ENCODE measurements at regions not wholly inside any gene's neighbourhood (a gene's known extent, or its start where the extent isn't known, plus 50 kb on each side); places are given as distances from the start of the nearest gene placed in this dataset.

DNA sequence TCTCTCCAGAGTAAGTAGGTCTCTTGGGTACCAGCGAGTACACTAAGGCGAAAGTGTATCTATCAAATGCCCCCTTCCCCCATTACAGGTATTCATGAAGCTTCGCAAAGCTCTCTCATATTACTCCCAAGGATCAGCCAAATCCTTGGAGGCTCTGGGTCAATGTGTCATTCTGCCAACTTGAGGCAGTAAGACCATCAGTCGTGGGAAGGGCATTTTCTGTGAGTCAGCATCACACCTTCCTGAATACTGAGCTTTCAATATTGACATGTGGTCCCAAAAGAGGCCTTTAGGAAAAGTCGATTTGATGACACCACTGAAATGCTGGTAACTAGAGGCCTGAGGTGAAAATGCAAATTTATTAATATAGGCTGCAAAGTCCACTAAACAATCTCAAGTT is 323.9 kb downstream of the LRIG3 start:
- Mint-ChIP-seq H3K4me1 (ENCODE audit: low read depth, unreplicated experiment) (no peaks in the 10 kb centered on the region), H3K4me3 (ENCODE audit: unreplicated experiment) (no peak overlapping the region), H3K36me3 (ENCODE audit: insufficient read depth, unreplicated experiment) (no peaks in the 10 kb centered on the region), H3K27me3 (ENCODE audit: insufficient read depth, unreplicated experiment) (no peaks in the 10 kb centered on the region), H3K27ac (ENCODE audit: unreplicated experiment) (no peak overlapping the region), H3K9me3 (ENCODE audit: unreplicated experiment) (no peaks in the 10 kb centered on the region)
- no peak overlapping the region for H3K4me3 ChIP-seq (ENCODE audit: low read depth, low read length)
- DNase-seq = no peak
- BruUV-seq (replicated peaks) = no TSS peak
- CTCF ChIA-PET = no interaction called here
- intact Hi-C loops (cut with micrococcal nuclease; ENCODE audit: unreplicated experiment) = no loop called here
- no peaks in the 10 kb centered on the region for H3K27me3 ChIP-seq (replicated peaks; ENCODE audit: control insufficient read depth, insufficient read depth, low read length)
- H3K4me1 ChIP-seq = no peaks in the 10 kb centered on the region
- no peaks in the 10 kb centered on the region for H3K36me3 ChIP-seq (ENCODE audit: control insufficient read depth, insufficient read depth, low read length)
- TF ChIP-seq, protein P1, sequence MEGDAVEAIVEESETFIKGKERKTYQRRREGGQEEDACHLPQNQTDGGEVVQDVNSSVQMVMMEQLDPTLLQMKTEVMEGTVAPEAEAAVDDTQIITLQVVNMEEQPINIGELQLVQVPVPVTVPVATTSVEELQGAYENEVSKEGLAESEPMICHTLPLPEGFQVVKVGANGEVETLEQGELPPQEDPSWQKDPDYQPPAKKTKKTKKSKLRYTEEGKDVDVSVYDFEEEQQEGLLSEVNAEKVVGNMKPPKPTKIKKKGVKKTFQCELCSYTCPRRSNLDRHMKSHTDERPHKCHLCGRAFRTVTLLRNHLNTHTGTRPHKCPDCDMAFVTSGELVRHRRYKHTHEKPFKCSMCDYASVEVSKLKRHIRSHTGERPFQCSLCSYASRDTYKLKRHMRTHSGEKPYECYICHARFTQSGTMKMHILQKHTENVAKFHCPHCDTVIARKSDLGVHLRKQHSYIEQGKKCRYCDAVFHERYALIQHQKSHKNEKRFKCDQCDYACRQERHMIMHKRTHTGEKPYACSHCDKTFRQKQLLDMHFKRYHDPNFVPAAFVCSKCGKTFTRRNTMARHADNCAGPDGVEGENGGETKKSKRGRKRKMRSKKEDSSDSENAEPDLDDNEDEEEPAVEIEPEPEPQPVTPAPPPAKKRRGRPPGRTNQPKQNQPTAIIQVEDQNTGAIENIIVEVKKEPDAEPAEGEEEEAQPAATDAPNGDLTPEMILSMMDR (IDR thresholded peaks at IDR 0.05; ENCODE audit: insufficient read depth in 1 of 2, low read depth in 1 of 2, low read length in 1 of 2, severe bottlenecking in 1 of 2, unreplicated experiment in 1 of 2) = no peak
- H3K9me3 ChIP-seq = no peaks in the 10 kb centered on the region; the same call in 1 of the 2 replicates
- POLR2A ChIA-PET = no interaction called here

DNA sequence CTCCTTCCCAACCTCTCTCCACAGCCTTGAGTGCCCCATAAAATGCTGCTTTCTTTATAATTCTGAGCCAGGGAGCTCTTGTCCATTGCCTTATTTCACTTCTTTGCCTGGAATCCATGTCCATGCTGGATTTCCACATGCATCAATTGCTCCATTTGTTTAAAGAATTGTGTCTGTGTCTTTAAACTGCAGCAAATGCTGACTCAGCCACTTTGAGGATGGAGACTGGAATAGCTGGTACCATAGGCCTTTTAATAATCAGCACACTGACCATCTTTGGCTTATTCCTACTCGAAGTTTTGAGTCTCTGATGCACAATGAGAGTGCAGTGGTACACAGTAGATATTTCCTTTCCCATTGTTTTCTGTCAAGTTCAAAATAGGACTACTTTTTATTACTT is 318.8 kb downstream of the LRIG3 start:
- no peak for DNase-seq
- no peaks in the 10 kb centered on the region for H3K36me3 ChIP-seq (ENCODE audit: control insufficient read depth, insufficient read depth, low read length)
- no peak overlapping the region for H3K27ac Mint-ChIP-seq (ENCODE audit: unreplicated experiment)
- TF ChIP-seq, protein P1 (IDR thresholded peaks at IDR 0.05; ENCODE audit: insufficient read depth in 1 of 2, low read depth in 1 of 2, low read length in 1 of 2, severe bottlenecking in 1 of 2, unreplicated experiment in 1 of 2) = no peak
- intact Hi-C loops (cut with micrococcal nuclease; ENCODE audit: unreplicated experiment) = no loop called here
- no peaks in the 10 kb centered on the region for H3K9me3 ChIP-seq
- no peaks in the 10 kb centered on the region for H3K27me3 ChIP-seq (replicated peaks; ENCODE audit: control insufficient read depth, insufficient read depth, low read length)
- no peak overlapping the region for H3K4me3 Mint-ChIP-seq (ENCODE audit: unreplicated experiment)
- CTCF ChIA-PET = no interaction called here
- no peaks in the 10 kb centered on the region for H3K4me1 ChIP-seq
- no peaks in the 10 kb centered on the region for H3K27me3 Mint-ChIP-seq (ENCODE audit: insufficient read depth, unreplicated experiment)
- H3K4me3 ChIP-seq (ENCODE audit: low read depth, low read length) = no peak overlapping the region
- H3K9me3 Mint-ChIP-seq (ENCODE audit: unreplicated experiment) = no peaks in the 10 kb centered on the region
- BruUV-seq (replicated peaks) = no TSS peak
- H3K36me3 Mint-ChIP-seq (ENCODE audit: insufficient read depth, unreplicated experiment) = no peaks in the 10 kb centered on the region
- POLR2A ChIA-PET = no interaction called here
- H3K4me1 Mint-ChIP-seq (ENCODE audit: low read depth, unreplicated experiment) = no peaks in the 10 kb centered on the region

DNA sequence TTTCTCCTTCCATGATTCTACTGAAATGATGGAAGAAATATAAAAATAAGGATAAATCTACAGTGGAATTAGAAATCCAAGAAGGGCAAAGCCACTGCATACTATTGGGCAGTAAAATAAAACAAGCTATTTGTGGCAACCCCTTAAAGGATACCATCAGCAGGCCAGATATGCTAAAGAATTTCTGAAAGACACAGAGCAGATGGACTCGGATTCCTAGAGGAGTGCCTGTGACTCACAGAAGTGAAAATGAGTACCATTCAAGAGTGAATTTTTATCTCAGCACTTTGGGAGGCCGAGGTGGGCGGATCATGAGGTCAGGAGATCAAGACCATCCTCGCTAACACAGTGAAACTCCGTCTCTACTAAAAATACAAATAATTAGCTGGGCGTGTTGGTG is 318.1 kb downstream of the LRIG3 start:
- POLR2A ChIA-PET = no interaction called here

More for the DNA sequence above, 318.1 kb downstream of the LRIG3 start:
- no peaks in the 10 kb centered on the region for H3K36me3 Mint-ChIP-seq (ENCODE audit: insufficient read depth, unreplicated experiment)
- CTCF ChIA-PET = no interaction called here
- no peaks in the 10 kb centered on the region for H3K9me3 ChIP-seq
- intact Hi-C loops (cut with micrococcal nuclease; ENCODE audit: unreplicated experiment) = no loop called here
- no peaks in the 10 kb centered on the region for H3K27me3 ChIP-seq (replicated peaks; ENCODE audit: control insufficient read depth, insufficient read depth, low read length)
- H3K4me3 ChIP-seq (ENCODE audit: low read depth, low read length) = no peak overlapping the region
- no peaks in the 10 kb centered on the region for H3K4me1 ChIP-seq
- no peaks in the 10 kb centered on the region for H3K4me1 Mint-ChIP-seq (ENCODE audit: low read depth, unreplicated experiment)
- DNase-seq = no peak
- TF ChIP-seq, protein P1 (IDR thresholded peaks at IDR 0.05; ENCODE audit: insufficient read depth in 1 of 2, low read depth in 1 of 2, low read length in 1 of 2, severe bottlenecking in 1 of 2, unreplicated experiment in 1 of 2) = no peak
- H3K27me3 Mint-ChIP-seq (ENCODE audit: insufficient read depth, unreplicated experiment) = no peaks in the 10 kb centered on the region
- H3K9me3 Mint-ChIP-seq (ENCODE audit: unreplicated experiment) = no peaks in the 10 kb centered on the region
- H3K4me3 Mint-ChIP-seq (ENCODE audit: unreplicated experiment) = no peak overlapping the region
- no peaks in the 10 kb centered on the region for H3K36me3 ChIP-seq (ENCODE audit: control insufficient read depth, insufficient read depth, low read length)
- H3K27ac Mint-ChIP-seq (ENCODE audit: unreplicated experiment) = no peak overlapping the region
- no TSS peak for BruUV-seq (replicated peaks)
